ENCODE measurements at regions not wholly inside any gene's neighbourhood (a gene's known extent, or its start where the extent isn't known, plus 50 kb on each side); places are given as distances from the start of the nearest gene placed in this dataset.
A peak's percentile ranks its signal among the peaks of the same experiment; 100 is the strongest.

DNA sequence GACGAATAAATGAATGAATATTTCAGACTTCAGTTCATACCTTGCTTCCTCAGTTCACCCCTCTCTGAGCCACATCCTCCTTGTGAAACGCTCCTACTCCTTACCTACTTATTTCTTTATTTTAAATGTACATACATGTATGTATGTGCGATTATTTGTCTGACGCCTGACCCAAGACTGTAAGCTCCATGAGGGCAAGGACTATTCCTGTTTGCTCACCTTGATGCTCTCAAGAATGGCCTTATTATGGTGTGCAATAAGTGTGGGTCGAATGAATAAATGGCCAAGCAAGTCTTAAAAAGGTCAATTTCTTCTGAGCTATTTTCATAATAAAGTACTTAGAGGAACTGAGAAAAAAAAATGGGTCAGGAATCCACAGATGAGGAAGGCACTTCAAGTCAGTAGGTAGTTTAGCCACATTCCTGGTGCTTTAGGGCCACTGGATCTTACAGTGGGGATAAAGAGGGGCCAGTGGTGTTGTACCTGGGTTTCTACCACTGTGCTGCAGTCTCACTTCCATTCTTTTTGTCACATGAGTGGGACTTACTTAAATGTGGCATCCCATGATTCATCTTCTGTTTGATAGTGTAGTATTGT lies 74.7 kb downstream of the SDC1 start:
- no peak for DNase-seq

DNA sequence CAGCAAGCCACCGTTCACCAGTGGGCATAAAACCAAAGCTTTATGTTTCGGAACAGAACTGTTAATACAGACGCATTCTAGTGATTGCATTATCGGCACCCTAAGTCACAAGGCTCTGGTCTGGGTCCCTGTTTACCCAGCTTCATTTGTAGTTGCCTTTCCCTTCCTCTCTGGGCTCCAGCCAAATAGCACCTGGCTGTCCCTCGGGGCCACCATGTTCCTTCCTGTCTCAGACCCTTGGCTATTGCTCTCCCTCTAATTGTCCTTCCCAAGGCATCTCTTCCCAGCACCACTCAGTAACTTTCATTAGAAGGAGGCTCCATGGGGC lies 75.3 kb downstream of the SDC1 start:
- no peak for DNase-seq

DNA sequence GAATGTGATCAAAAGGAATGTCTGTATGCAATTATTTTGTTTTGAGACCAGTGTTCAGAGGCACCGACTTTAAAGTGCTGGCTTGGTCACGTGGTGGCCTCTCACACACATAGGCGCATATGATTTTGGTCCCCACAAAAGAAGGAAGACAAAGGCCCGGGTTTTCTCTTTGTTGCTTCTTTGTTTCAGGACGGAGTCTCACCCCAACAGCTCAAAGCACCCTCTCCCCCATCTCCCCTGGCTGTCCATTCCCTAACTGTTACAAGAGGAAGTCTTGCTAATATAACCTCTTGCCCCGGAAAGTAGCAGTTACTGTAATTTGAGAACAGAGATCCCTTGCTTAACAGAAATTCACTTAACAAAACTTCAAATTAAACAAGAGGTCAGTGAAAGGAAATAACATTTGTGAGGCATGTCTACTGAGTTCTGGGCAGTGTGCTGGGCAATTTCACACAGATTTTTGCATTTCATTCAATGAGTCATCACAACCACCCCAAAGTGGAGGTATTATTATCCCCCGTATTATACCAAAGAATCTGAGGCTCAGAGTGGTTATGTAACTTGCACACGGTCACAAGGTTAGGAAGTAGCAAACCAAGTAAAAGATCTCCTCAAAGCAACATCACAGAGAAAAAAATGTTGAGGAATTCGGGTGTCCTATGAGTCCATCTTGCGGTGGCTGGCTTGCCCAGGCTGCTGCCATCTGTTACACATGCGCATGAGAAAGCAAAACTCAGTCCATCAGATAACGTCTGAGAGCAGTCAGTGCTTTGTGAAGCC lies 75.8 kb downstream of the SDC1 start:
- DNase-seq: no peak

DNA sequence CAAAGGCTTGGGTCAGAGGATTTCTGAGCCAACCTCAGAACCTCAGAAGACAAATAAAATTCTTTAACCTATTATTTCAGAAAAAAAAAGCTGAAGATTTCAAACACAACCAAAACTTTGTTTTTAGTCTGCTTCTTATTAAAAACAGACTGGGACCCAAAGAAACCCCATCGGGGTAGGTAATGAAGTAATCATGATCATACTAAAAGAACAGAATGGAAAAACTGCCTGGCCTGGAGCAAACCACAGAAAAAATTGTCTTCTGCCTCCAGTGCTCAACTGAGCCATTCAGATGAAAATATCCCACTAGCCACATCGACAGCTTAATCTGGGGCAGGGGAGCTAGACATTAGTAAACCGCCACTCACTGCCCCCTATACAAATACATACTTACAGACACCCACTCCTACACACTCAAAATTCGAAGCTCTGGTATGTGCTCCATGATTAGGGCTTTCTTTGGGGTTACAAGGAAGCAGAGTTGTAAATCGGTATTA lies 76.5 kb downstream of the SDC1 start:
- DNase-seq: peak; percentile 74

DNA sequence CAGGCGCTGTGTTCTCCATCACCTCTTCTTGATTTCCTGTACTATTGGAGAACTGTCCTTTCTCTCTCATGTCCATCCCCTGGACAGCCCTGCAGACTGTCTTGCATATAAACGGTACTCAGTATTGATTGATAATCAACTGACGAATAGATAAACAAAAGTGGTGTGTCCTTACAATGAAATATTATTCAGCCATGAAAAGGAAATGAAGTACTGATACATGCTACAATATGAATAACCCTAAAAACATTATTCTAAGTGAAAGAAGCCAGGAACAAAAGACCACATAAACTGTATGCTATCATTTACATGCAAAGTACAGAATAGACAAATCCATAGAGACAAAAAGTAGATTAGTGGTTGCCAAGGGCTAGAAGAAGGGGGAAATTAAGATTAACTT lies 77.6 kb downstream of the SDC1 start:
- DNase-seq: no peak

DNA sequence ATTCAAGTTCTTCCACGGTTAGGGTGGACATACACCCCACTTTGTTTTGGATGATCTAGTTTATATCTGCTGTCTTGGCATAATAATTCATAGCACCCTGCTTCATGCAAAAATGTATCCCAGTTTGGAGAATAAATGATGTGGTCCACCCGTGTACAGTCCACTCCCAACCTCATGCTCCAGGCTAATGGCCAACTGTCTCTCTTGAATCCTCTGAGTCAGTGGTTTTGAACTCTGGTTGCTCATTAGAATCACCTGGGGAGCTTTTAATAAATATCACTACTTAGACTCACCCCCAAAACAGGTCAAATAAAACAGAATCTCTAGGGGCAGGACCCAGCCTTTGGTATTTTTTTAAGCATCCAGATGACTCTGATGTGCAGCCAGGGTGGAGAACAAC lies 78.5 kb downstream of the SDC1 start:
- DNase-seq: no peak

DNA sequence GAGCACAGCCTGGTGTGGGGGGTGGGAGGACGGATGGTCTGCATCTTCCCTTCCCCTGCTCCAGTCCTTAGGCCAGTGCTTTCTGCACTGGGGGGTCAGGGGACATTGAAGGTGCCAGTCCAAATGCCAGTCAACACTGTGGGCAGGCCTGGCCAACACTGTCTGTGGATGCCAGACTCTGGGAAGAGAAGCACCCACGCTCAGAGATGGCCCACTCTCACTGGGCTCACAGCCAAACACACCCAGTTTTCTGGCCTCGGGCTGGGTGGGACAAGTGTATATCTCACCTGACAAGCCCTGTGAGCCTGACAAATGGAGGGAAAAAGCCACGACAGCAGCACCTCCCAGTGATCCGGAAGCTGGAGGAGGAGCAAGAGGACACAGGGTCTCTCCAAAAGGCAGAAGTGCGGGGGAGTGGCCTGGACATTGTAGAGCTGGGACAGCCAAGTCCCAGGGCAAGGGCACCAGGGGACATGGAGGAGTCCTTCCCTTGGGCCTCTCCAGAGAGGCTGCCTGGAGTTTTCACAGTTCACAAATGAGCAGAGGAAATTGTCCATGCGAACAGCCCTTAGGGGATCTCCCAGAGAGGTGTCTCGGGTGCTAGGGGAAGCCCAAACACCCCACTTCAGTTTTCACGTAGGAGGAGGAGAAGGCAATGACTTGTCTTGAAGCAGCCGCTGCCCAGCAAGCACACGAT lies 79.3 kb downstream of the SDC1 start:
- DNase-seq: no peak

DNA sequence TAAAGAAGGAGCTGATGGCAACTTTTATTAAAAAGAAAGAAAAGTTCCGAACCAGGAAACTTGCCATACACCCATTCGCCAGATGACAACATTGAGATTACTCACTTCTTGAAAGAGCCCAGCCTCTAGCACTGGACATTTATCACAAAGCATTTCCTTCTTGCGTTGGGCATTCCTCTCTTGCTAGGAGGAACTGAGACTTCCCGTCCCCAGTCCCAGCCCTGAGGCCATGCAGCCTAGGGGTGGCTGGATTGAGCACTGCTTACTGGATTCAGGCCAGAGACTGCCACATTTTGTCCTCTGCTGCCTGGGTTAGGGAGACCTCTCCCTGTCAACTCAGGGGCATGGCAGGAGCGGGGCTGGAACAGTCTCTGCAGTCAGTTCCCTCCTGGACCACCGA lies 80.1 kb downstream of the SDC1 start:
- DNase-seq: no peak

DNA sequence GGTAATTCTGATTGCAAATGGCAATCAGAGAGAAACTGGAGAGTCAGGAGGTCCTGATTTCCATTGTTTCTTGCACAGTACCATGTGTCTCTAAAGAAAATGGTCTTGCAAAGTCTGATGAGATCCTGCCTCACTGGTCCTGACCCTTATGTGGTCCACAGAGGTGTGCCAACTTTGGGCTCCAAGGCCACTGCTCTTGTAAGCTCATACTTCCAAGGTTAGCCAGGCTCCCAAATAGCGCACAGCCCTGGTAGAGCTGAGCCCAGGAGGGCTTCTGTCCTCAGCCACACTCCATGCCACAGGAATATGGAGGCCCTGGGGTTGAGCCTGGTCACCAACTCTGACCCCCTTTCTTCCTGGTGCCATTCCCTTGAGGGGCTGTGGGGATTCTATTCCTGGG lies 80.7 kb downstream of the SDC1 start:
- no peak for DNase-seq

DNA sequence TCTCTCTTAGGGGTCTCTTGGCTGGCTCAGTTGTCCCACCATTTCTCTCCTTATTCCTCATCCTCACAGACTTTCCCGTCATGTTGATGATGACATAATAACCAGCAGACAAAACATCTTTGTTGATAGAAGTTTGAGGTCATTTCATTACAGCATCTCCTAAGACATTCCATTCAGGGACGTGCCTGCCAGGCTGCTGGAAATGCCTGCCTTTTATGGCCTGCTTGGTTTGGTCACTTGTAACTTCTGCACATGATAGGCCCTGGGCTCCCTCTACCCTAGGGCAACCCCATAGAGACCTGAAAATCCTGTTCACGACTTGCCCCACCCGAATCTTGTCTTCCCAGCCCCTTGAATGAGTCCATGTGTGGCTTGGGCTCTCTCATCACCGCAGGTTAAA lies 81.7 kb downstream of the SDC1 start:
- DNase-seq: no peak

DNA sequence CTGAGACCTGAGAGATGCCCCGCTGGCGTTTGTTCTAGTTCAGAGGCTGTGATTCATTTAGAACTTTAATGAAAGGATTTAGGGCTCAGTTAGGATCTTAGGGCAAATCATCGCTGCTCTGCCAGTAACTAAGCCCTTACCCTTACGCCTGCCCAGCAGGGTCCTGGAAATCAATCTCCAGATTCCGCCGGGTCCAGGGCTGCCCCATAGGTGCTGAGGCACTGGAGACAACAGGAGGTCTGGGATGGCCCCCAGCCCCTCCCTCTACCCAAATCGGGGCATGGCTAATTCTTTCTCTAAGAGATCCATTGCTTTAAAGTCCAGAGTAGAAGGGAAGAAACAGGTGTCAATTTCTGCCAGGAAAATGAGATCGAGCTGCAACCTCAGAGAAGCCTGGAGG lies 83.1 kb downstream of the SDC1 start:
- no peak for DNase-seq

DNA sequence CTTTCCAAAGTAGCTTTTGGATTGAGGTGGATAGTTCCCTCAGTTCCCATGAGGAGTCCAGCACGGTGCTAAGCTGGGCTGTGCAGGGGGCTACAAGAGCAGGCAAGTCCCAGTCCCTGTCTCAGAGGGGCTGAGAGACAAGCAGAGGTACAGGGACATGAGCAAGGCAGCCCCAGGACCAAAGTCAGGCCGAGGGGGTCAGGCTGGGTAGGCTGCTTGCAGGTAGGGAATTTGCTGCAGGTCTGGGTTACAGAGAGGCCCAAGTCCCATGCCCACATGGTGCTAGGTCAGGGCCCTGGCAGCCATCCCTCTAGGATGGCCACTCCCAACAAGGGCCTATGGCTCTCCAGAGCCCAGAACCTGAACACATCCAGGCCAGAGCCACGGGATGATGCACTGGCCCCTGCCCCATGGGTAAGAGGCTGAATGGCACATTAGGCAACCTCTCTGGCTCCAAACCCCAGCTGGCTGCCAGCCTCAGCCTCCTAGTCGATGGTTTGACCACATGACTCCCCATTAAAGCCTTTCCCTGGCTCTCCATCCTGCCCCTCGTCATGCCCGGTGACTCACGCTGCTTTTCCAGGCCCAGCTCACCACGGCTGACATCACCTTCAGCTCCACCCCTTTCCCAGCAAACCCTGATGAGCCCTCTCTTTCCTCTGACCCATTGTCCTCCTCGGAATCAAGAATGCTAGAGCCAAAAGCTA lies 83.7 kb downstream of the SDC1 start:
- no peak for DNase-seq

DNA sequence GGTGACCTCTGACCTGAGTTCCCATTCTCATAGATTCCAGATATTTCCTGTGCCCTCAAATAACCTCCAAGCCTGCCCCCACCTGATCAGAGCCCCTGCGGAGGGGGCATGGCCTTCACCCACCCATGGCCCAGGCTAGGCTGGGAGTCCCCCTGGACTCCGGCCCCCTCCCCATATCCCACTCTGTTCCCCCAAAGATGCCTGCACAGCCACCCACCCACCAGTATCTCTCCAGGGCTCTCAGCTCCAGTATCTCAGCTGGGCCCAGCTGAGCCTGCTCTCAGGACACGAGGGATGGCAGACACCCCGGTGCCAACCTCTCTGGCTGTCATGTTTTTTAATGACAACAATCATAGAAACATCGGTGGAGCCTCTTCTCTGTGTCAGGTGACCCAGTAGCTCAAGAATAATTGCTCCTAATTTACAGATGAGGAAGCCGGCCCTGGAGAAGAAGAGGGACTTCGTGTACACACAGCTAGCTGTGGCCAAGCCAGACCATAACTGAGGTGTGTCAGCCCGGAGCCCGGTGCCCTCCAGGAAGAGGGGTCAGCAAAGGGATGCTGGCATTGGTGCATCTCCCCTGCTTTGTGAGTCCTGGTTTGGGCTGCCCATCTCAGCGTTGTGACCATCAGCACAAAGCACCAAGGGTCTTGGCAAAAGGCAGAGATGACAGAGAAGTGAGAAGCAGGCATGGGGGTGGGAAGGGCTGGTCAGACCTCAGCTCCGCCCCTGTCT lies 84.4 kb downstream of the SDC1 start:
- no peak for DNase-seq

DNA sequence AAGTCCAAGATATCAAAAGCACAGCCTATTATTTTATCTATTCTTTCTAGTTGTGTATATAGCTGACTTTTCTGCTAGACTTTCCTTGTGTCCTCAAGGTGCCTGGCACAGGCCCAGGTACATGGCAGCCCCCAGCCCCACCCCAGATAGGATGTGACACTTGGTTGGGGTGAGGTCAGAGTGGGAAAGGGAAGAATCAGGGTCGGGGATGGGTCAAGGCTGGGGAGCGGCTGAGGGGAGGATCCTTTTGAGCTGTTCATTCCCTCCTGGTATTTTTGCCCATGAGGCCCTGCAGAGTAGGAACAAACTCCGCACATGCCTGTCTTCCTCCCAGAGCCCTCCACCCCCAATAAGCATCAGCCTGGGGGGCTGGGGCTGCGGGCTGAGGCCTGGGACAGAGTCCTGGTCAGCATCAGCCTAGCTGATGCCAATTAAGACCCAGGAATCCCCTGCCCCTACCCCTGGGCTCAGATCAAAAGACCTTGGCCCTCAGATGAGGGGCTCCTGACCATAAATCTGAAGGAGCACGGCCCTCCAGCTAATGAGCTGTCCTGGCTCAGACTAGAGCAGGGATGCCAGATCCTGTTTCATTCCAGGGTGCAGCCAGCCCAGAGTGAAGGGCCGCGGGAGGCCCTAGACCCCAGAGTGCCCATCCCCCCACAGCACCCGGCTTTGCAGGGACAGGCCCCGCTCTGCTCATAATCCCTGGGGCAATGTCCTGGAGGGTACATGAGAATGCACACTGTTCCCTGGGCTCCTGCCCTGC lies 85.3 kb downstream of the SDC1 start:
- peak; percentile 54 for DNase-seq

DNA sequence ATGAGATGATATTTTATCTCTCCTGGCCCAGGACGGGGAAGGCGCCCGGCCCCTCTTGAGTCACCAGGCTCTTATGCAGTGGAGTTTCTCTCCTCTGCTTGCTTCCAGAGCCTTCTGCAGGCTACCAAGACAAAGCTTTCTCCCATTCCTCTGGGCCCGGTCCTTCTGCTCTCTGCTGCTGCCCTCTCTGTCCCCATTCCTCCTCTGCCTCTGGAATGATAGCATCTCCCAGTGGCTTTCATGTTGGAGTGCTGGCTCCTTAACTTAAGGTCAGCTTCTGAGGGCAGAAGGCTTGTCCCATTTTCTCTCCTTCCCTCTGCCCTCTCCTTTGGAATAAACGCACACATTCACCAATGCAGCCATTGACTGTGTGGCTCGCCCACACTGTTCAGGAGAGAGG lies 86.2 kb downstream of the SDC1 start:
- peak; percentile 28 for DNase-seq

DNA sequence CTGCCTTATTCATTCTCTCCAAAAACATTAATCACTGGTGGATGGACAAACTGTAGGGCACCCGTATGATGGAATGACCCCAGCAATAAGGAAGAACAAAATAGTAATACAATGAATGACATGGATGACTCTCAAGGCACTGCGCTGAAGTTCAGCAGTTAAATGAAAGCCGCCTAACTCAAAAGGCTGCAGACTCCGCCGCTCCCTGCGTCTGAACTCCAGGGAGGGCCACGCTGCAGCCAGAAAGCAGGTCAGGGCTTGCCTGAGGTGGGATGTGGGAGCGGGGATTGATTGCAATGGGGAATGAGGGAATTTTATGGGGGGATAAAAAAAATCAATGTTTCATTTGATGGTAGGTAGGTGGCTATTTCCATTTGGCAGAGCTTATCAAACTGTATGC lies 86.5 kb upstream of the LAPTM4A start:
- no peak for DNase-seq

DNA sequence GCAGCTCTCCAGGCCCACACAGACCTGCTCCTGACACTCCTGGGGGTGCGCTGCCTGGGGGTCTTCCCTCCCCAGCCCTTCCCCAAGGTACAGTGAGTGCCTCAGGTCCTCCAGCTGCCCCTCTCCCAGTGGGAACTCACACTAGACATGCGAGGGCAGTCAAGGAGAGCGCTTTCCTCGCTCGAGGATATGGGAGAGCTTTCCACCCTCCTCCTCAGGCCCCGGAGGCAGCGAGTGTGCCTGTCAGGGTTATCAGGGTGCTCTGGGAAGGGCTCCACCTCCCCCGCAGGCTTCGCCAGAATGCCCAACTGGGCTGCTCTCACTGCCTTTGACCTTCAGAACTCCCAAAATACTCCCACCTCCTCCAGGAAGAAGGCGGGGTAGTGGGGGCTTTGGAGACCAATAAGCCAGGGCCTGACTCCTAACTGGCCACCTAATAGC lies 85.7 kb upstream of the LAPTM4A start:
- no peak for DNase-seq

DNA sequence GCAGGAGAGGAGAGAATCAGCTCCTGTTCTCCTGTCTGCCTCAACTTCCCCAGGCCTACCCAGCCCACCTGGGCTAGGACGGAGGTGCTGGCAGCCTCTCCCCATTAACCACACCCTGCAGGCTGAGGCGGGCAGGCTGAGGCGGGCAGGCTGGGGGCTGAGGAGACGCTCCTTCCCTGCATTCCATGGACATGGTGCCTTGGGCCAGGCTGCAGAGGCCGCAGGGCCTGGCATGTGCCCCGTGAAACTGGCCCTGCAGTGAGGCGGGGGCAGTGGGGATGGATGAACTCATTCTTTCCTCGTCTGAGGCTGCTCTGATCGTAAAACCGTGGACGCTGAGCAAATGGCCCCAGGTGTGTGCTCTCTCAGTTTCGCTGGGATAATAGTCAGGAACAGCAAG lies 84.7 kb upstream of the LAPTM4A start:
- no peak for DNase-seq

DNA sequence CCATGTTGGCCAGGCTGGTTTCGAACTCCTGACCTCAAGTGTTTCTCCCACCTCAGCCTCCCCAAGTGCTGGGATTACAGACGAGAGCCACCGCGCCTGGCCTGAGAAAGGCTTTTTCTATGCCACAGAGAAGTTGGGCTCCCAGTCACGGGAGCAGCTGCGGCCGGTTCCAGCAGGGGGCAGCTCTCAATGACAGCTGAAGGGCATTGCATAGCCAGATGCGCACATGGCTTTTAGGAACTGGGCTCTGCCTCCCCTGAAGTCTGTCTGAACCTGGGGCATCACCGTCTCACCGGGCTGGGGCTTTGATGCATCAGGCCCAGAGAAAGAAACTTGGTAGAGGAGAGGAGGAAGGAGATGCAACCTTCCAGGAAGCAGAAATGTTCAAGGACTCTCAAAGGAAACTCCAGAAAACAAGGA lies 84.2 kb upstream of the LAPTM4A start:
- peak; percentile 75 for DNase-seq

DNA sequence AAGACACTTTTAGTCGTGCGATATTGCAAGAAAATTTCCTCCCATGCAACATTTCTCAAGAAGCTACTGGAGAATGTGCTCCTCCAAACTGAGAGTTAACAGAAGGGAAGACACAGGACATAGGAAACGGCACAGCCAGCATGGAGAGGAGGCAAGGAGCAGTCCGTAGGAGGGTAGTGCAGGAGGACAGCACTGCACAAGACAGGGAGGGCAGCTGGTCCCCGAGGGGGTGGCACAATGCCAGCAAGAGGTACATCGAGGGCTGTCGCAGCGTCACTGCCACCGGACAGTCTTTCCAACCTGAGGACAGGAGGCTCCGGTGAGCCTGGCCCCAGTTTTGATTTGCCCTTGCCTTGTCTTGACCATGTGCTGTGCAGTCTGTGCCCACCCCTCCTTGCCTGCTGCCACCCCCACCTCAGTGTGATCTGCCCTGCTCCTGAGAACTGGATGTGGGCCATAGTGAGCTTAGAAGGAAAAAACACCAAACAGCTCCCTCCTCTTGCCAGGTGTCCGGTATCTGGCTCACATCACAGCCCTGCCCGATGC lies 81.6 kb upstream of the LAPTM4A start:
- DNase-seq: no peak

DNA sequence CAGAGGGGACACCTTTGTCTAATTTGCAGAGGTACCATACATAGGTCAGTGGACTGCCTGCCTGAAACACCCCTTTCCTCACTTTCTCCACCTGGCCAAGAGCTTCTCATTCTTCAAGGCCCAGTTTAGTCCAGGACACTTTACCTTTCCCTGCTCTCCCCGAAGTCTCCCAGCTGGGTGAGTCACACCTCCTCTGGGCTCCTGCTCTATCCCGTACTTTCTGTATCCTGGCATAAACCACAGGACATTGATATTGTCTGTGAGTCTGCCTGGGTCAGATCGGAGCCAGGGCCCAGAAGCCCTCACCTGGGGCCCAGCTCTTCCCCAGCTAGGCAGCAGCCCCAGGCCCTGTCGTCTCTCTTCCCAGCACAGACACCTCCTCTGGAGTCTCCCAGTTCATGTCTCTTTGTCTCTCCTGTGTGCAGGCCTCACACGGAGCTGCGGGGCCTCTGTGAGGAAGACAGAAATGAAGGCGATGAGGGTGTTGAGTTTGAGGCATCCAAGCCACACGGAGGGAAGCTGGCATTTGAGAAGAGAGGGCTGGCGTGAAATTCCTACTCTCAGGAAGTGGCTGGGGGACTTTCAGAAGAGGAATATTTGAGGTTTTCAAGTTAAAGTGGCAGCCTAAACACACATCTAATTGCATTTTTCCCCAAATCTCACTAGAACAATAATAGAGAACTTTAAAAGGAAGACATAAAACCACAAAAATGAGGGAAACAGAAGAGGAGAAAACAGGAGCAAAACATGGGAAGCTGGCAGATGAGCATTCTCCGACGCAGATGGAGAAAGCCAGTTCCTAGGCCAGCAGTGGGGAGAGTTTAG lies 79.6 kb upstream of the LAPTM4A start:
- DNase-seq: no peak

Measured in retina (tissue), 1 donor.